T-helper 1 cell treated with Interleukin-12 subunit alpha and Interleukin-12 subunit beta and Interleukin-4 antibody, amounts not matched to agents 30 μg/mL and 1 μg/mL, for 36 hours (primary cell): ENCODE measurements at regions not wholly inside any gene's neighbourhood (a gene's known extent, or its start where the extent isn't known, plus 50 kb on each side); places are given as distances from the start of the nearest gene placed in this dataset.
"Not testable (repeated sequence)": the region's sequence is repeated elsewhere in the genome, so short reads cannot be mapped to it uniquely, and the experiment has no call there.

ENCODE experiments used
- H3K27ac Mint-ChIP-seq: one replicate; pipeline ENCODE4 v1.8.0; 2021; ENCODE audit warnings: mild to moderate bottlenecking, mixed read lengths
- H3K27me3 Mint-ChIP-seq: one replicate; pipeline ENCODE4 v1.8.0; 2021; ENCODE audit warnings: low read depth, mixed read lengths
- H3K36me3 Mint-ChIP-seq: one replicate; pipeline ENCODE4 v1.8.0; 2021; ENCODE audit warnings: low read depth, mixed read lengths
- H3K4me1 Mint-ChIP-seq: one replicate; pipeline ENCODE4 v1.8.0; 2021; ENCODE audit warnings: low read depth, mixed read lengths
- H3K4me3 Mint-ChIP-seq: one replicate; pipeline ENCODE4 v1.8.0; 2021; ENCODE audit warnings: mild to moderate bottlenecking, moderate library complexity, mixed read lengths
- H3K9me3 Mint-ChIP-seq: one replicate; pipeline ENCODE4 v1.8.0; 2021; ENCODE audit warnings: mixed read lengths

- no peaks in the 10 kb centered on the region for H3K9me3 Mint-ChIP-seq
- H3K4me1 Mint-ChIP-seq, result no peaks in the 10 kb centered on the region
- no peak overlapping the region for H3K4me3 Mint-ChIP-seq
- no peak overlapping the region for H3K27ac Mint-ChIP-seq
- no peaks in the 10 kb centered on the region for H3K36me3 Mint-ChIP-seq
- peaks cover 6% of the 10 kb centered on the region for H3K27me3 Mint-ChIP-seq
These were observed 83.6 kb upstream of the ABHD2 start for GRCh38 chr15:89004726-89005030.

- H3K4me1 Mint-ChIP-seq, H3K4me3 Mint-ChIP-seq, H3K36me3 Mint-ChIP-seq, H3K27ac Mint-ChIP-seq, H3K9me3 Mint-ChIP-seq, H3K27me3 Mint-ChIP-seq: not testable (repeated sequence)
These were observed 80.7 kb upstream of the ABHD2 start for GRCh38 chr15:89007527-89007926.

GRCh38 chr15:89007989-89008388 lies 80.3 kb upstream of the ABHD2 start:
- H3K9me3 Mint-ChIP-seq, result no peaks in the 10 kb centered on the region
- H3K4me1 Mint-ChIP-seq, result no peaks in the 10 kb centered on the region
- H3K27ac Mint-ChIP-seq, result no peak overlapping the region
- H3K27me3 Mint-ChIP-seq, result peaks cover 9% of the 10 kb centered on the region
- H3K36me3 Mint-ChIP-seq, result no peaks in the 10 kb centered on the region
- no peak overlapping the region for H3K4me3 Mint-ChIP-seq

GRCh38 chr15:89009080-89009479 lies 79.2 kb upstream of the ABHD2 start:
- H3K4me1 Mint-ChIP-seq, result no peaks in the 10 kb centered on the region
- no peak overlapping the region for H3K4me3 Mint-ChIP-seq
- no peaks in the 10 kb centered on the region for H3K9me3 Mint-ChIP-seq
- no peak overlapping the region for H3K27ac Mint-ChIP-seq
- peaks cover 14% of the 10 kb centered on the region for H3K27me3 Mint-ChIP-seq
- H3K36me3 Mint-ChIP-seq, result no peaks in the 10 kb centered on the region

GRCh38 chr15:89015412-89016097 lies 72.7 kb upstream of the ABHD2 start:
- H3K27me3 Mint-ChIP-seq, result peaks cover 42% of the 10 kb centered on the region
- H3K27ac Mint-ChIP-seq, result no peak overlapping the region
- H3K9me3 Mint-ChIP-seq, result no peaks in the 10 kb centered on the region
- no peaks in the 10 kb centered on the region for H3K36me3 Mint-ChIP-seq
- H3K4me1 Mint-ChIP-seq, result peaks cover 22% of the 10 kb centered on the region
- H3K4me3 Mint-ChIP-seq, result no peak overlapping the region

- Mint-ChIP-seq H3K27me3 (peaks cover 42% of the 10 kb centered on the region), H3K36me3 (no peaks in the 10 kb centered on the region), H3K27ac (no peak overlapping the region), H3K4me1 (peaks cover 22% of the 10 kb centered on the region), H3K4me3 (no peak overlapping the region), H3K9me3 (no peaks in the 10 kb centered on the region)
These were observed 71.7 kb upstream of the ABHD2 start for GRCh38 chr15:89016549-89017041.

GRCh38 chr15:89017370-89018066 lies 70.7 kb upstream of the ABHD2 start:
- peaks cover 39% of the 10 kb centered on the region for H3K27me3 Mint-ChIP-seq
- no peaks in the 10 kb centered on the region for H3K36me3 Mint-ChIP-seq
- H3K4me1 Mint-ChIP-seq, result peaks cover 22% of the 10 kb centered on the region
- H3K4me3 Mint-ChIP-seq, result peak overlapping the region; percentile 69
- H3K27ac Mint-ChIP-seq, result peak overlapping the region; percentile 50
- no peaks in the 10 kb centered on the region for H3K9me3 Mint-ChIP-seq

- no peak overlapping the region for H3K27ac Mint-ChIP-seq
- peaks cover 22% of the 10 kb centered on the region for H3K4me1 Mint-ChIP-seq
- H3K36me3 Mint-ChIP-seq, result no peaks in the 10 kb centered on the region
- no peaks in the 10 kb centered on the region for H3K9me3 Mint-ChIP-seq
- H3K4me3 Mint-ChIP-seq, result peak overlapping the region; percentile 69
- peaks cover 37% of the 10 kb centered on the region for H3K27me3 Mint-ChIP-seq
These were observed 70.0 kb upstream of the ABHD2 start for GRCh38 chr15:89018207-89018606.

- H3K9me3 Mint-ChIP-seq, result no peaks in the 10 kb centered on the region
- peaks cover 32% of the 10 kb centered on the region for H3K27me3 Mint-ChIP-seq
- no peaks in the 10 kb centered on the region for H3K36me3 Mint-ChIP-seq
- no peak overlapping the region for H3K27ac Mint-ChIP-seq
- peaks cover 22% of the 10 kb centered on the region for H3K4me1 Mint-ChIP-seq
- no peak overlapping the region for H3K4me3 Mint-ChIP-seq
These were observed 68.8 kb upstream of the ABHD2 start for GRCh38 chr15:89019436-89019835.

- Mint-ChIP-seq H3K36me3 (no peaks in the 10 kb centered on the region), H3K4me3 (no peak overlapping the region), H3K27me3 (peaks cover 23% of the 10 kb centered on the region)
These were observed 67.0 kb upstream of the ABHD2 start for GRCh38 chr15:89021224-89021623.

GRCh38 chr15:89021886-89022285 lies 66.4 kb upstream of the ABHD2 start:
- H3K36me3 Mint-ChIP-seq, H3K27ac Mint-ChIP-seq, H3K9me3 Mint-ChIP-seq, H3K4me3 Mint-ChIP-seq: not testable (repeated sequence)
- peaks cover 22% of the 10 kb centered on the region for H3K27me3 Mint-ChIP-seq
- H3K4me1 Mint-ChIP-seq, result peaks cover 17% of the 10 kb centered on the region

More at GRCh38 chr15:89021224-89021623, 67.0 kb upstream of the ABHD2 start:
- H3K27ac Mint-ChIP-seq, result no peak overlapping the region
- peaks cover 5% of the 10 kb centered on the region for H3K9me3 Mint-ChIP-seq
- H3K4me1 Mint-ChIP-seq, result peaks cover 22% of the 10 kb centered on the region

- no peak overlapping the region for H3K4me3 Mint-ChIP-seq
- peaks cover 8% of the 10 kb centered on the region for H3K4me1 Mint-ChIP-seq
- no peak overlapping the region for H3K27ac Mint-ChIP-seq
- peaks cover 15% of the 10 kb centered on the region for H3K27me3 Mint-ChIP-seq
- no peaks in the 10 kb centered on the region for H3K36me3 Mint-ChIP-seq
- H3K9me3 Mint-ChIP-seq, result peaks cover 5% of the 10 kb centered on the region
These were observed 64.8 kb upstream of the ABHD2 start for GRCh38 chr15:89023311-89023961.

- Mint-ChIP-seq H3K27ac (no peak overlapping the region), H3K4me3 (no peak overlapping the region), H3K4me1 (peaks cover 3% of the 10 kb centered on the region), H3K9me3 (peaks cover 5% of the 10 kb centered on the region), H3K27me3 (peaks cover 14% of the 10 kb centered on the region), H3K36me3 (no peaks in the 10 kb centered on the region)
These were observed 63.8 kb upstream of the ABHD2 start for GRCh38 chr15:89024418-89024817.

GRCh38 chr15:89026167-89026566 lies 62.1 kb upstream of the ABHD2 start:
- H3K27me3 Mint-ChIP-seq, result peaks cover 6% of the 10 kb centered on the region
- no peaks in the 10 kb centered on the region for H3K36me3 Mint-ChIP-seq
- no peaks in the 10 kb centered on the region for H3K4me1 Mint-ChIP-seq
- peaks cover 5% of the 10 kb centered on the region for H3K9me3 Mint-ChIP-seq
- no peak overlapping the region for H3K4me3 Mint-ChIP-seq
- no peak overlapping the region for H3K27ac Mint-ChIP-seq

GRCh38 chr15:89028036-89028435 lies 60.2 kb upstream of the ABHD2 start:
- Mint-ChIP-seq H3K36me3 (no peaks in the 10 kb centered on the region), H3K4me1 (no peaks in the 10 kb centered on the region), H3K27me3 (peaks cover 6% of the 10 kb centered on the region), H3K27ac (no peak overlapping the region), H3K9me3 (peaks cover 5% of the 10 kb centered on the region), H3K4me3 (no peak overlapping the region)
